ENCODE measurements at regions not wholly inside any gene's neighbourhood (a gene's known extent, or its start where the extent isn't known, plus 50 kb on each side); places are given as distances from the start of the nearest gene placed in this dataset.

- no peak overlapping the region for H3K4me3 ChIP-seq (ENCODE audit: low read depth in 1 of 3, low read length in 3 of 3)
- no peaks in the 10 kb centered on the region for H3K27me3 ChIP-seq (ENCODE audit: control insufficient read depth in 4 of 4, insufficient read depth in 4 of 4, low read length in 3 of 4)
- no peak overlapping the region for H3K27ac ChIP-seq (ENCODE audit: low read depth in 1 of 2, low read length in 2 of 2)
- TF ChIP-seq RAD21 (IDR thresholded peaks at IDR 0.05) = no peak
- TF ChIP-seq SP1 (IDR thresholded peaks at IDR 0.05) = no peak
- TF ChIP-seq GABPA (IDR thresholded peaks at IDR 0.05 in 1 of 2, conservative IDR thresholded peaks at IDR 0.05 in 1 of 2) = no peak
- no peak for TF ChIP-seq HNF4A (conservative IDR thresholded peaks at IDR 0.05)
- no peak for TF ChIP-seq CTCF (IDR thresholded peaks at IDR 0.05; ENCODE audit: low read depth, low read length, missing input control)
- TF ChIP-seq EGR1 (IDR thresholded peaks at IDR 0.05; ENCODE audit: low read depth in 2 of 2) = no peak
- TF ChIP-seq, protein P1, sequence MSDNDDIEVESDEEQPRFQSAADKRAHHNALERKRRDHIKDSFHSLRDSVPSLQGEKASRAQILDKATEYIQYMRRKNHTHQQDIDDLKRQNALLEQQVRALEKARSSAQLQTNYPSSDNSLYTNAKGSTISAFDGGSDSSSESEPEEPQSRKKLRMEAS (IDR thresholded peaks at IDR 0.05) = no peak
- TF ChIP-seq, protein P2, sequence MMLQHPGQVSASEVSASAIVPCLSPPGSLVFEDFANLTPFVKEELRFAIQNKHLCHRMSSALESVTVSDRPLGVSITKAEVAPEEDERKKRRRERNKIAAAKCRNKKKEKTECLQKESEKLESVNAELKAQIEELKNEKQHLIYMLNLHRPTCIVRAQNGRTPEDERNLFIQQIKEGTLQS (IDR thresholded peaks at IDR 0.05) = no peak
- no peak for TF ChIP-seq YY1 (IDR thresholded peaks at IDR 0.05)
- TF ChIP-seq FOXA1 (IDR thresholded peaks at IDR 0.05) = no peak
- TF ChIP-seq NR2F2 (IDR thresholded peaks at IDR 0.05) = no peak
- TF ChIP-seq, protein P3, sequence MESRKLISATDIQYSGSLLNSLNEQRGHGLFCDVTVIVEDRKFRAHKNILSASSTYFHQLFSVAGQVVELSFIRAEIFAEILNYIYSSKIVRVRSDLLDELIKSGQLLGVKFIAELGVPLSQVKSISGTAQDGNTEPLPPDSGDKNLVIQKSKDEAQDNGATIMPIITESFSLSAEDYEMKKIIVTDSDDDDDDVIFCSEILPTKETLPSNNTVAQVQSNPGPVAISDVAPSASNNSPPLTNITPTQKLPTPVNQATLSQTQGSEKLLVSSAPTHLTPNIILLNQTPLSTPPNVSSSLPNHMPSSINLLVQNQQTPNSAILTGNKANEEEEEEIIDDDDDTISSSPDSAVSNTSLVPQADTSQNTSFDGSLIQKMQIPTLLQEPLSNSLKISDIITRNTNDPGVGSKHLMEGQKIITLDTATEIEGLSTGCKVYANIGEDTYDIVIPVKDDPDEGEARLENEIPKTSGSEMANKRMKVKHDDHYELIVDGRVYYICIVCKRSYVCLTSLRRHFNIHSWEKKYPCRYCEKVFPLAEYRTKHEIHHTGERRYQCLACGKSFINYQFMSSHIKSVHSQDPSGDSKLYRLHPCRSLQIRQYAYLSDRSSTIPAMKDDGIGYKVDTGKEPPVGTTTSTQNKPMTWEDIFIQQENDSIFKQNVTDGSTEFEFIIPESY (IDR thresholded peaks at IDR 0.05) = no peak
- TF ChIP-seq JUND (IDR thresholded peaks at IDR 0.05) = no peak
- TF ChIP-seq, protein P4, sequence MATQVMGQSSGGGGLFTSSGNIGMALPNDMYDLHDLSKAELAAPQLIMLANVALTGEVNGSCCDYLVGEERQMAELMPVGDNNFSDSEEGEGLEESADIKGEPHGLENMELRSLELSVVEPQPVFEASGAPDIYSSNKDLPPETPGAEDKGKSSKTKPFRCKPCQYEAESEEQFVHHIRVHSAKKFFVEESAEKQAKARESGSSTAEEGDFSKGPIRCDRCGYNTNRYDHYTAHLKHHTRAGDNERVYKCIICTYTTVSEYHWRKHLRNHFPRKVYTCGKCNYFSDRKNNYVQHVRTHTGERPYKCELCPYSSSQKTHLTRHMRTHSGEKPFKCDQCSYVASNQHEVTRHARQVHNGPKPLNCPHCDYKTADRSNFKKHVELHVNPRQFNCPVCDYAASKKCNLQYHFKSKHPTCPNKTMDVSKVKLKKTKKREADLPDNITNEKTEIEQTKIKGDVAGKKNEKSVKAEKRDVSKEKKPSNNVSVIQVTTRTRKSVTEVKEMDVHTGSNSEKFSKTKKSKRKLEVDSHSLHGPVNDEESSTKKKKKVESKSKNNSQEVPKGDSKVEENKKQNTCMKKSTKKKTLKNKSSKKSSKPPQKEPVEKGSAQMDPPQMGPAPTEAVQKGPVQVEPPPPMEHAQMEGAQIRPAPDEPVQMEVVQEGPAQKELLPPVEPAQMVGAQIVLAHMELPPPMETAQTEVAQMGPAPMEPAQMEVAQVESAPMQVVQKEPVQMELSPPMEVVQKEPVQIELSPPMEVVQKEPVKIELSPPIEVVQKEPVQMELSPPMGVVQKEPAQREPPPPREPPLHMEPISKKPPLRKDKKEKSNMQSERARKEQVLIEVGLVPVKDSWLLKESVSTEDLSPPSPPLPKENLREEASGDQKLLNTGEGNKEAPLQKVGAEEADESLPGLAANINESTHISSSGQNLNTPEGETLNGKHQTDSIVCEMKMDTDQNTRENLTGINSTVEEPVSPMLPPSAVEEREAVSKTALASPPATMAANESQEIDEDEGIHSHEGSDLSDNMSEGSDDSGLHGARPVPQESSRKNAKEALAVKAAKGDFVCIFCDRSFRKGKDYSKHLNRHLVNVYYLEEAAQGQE (IDR thresholded peaks at IDR 0.05) = no peak
- TF ChIP-seq HNF4G (IDR thresholded peaks at IDR 0.05) = no peak
- 80% methylated on average over 13 of the region's 13 CpGs for WGBS
- no peak for DNase-seq (ENCODE audit: low spot score)
- no peaks in the 10 kb centered on the region for H3K9me3 ChIP-seq (ENCODE audit: control insufficient read depth in 4 of 4, low read length in 3 of 4)
- H3K4me1 ChIP-seq (ENCODE audit: control insufficient read depth in 4 of 4, insufficient read depth in 4 of 4, low read length in 3 of 4) = no peaks in the 10 kb centered on the region
- no peaks in the 10 kb centered on the region for H3K36me3 ChIP-seq (ENCODE audit: control insufficient read depth in 4 of 4, insufficient read depth in 3 of 4, low read depth in 1 of 4, low read length in 3 of 4)
- no peak overlapping the region for H3K9ac ChIP-seq (ENCODE audit: low read depth in 1 of 2, low read length in 2 of 2)
Measured at GRCh38 chr1:67987046-67987799, 63.2 kb downstream of the DIRAS3 start.

Measured in liver (tissue), 8 donors.